Neural cell (in vitro differentiated cells): ENCODE measurements at regions not wholly inside any gene's neighbourhood (a gene's known extent, or its start where the extent isn't known, plus 50 kb on each side); places are given as distances from the start of the nearest gene placed in this dataset.

Source experiments
- H2AFZ ChIP-seq: fragments of 200-600, 300-800 bp; sonication (generic), shearing (Covaris generic); 2 replicates; pipeline ENCODE4 v1.6.0; 2014; ENCODE audit warnings: low read depth, mild to moderate bottlenecking, antibody characterized with exemption, low read length, moderate library complexity
- H3F3A ChIP-seq: fragments of 200-600 bp; shearing (Covaris generic); 2 replicates; pipeline ENCODE4 v1.6.1; 2016; ENCODE audit warnings: mild to moderate bottlenecking, moderate library complexity, mixed read lengths, antibody characterized with exemption, low read length; ENCODE audit not compliant: insufficient read depth, poor library complexity, severe bottlenecking
- H3K27ac ChIP-seq: fragments of 200-600, 300-800 bp; sonication (generic), shearing (Covaris generic); 2 replicates; pipeline ENCODE4 v1.5.1; 2014; ENCODE audit warnings: mild to moderate bottlenecking, low read length, moderate library complexity
- H3K27me3 ChIP-seq: fragments of 300-800, 200-600 bp; sonication (generic), shearing (Covaris generic); 2 replicates; pipeline ENCODE4 v1.6.0; 2014; ENCODE audit warnings: mild to moderate bottlenecking, low read depth, low read length, moderate library complexity; ENCODE audit not compliant: insufficient read depth
- H3K36me3 ChIP-seq: fragments of 300-800, 200-600 bp; sonication (generic), shearing (Covaris generic); 2 replicates; pipeline ENCODE4 v1.5.1; 2014; ENCODE audit warnings: mild to moderate bottlenecking, antibody characterized with exemption, low read length, moderate library complexity; ENCODE audit not compliant: insufficient read depth
- H3K4me2 ChIP-seq: fragments of 300-800, 200-600 bp; sonication (generic), shearing (Covaris generic); 2 replicates; pipeline ENCODE4 v1.6.0; 2014; ENCODE audit warnings: mild to moderate bottlenecking, low read length
- H3K4me3 ChIP-seq: fragments of 300-800, 200-600 bp; sonication (generic), shearing (Covaris generic); 2 replicates; pipeline ENCODE4 v1.5.1; 2014; ENCODE audit warnings: mild to moderate bottlenecking, low read length, moderate library complexity
- H3K79me2 ChIP-seq: fragments of 200-600 bp; shearing (Covaris generic); replicated peaks from 2 replicates; pipeline ENCODE4 v1.6.0; 2014; ENCODE audit warnings: mild to moderate bottlenecking, low read length, moderate library complexity; ENCODE audit not compliant: insufficient read depth
- H3K9ac ChIP-seq: fragments of 300-800, 200-600 bp; sonication (generic), shearing (Covaris generic); 2 replicates; pipeline ENCODE4 v1.6.1; 2016; ENCODE audit warnings: mild to moderate bottlenecking, low read length, mixed read lengths
- H3K9me2 ChIP-seq: fragments of 200-600 bp; shearing (Covaris generic); 2 replicates; pipeline ENCODE4 v1.6.1; 2016; ENCODE audit warnings: mild to moderate bottlenecking, low read length, mixed read lengths; ENCODE audit not compliant: insufficient read depth
- H3K9me3 ChIP-seq: fragments of 200-600, 300-800 bp; sonication (generic), shearing (Covaris generic); 2 replicates; pipeline ENCODE4 v1.6.1; 2016; ENCODE audit warnings: mild to moderate bottlenecking, mixed run types, low read length, moderate library complexity, mixed read lengths
- H4K20me1 ChIP-seq: fragments of 200-600 bp; shearing (Covaris generic); 2 replicates; pipeline ENCODE4 v1.6.1; 2016; ENCODE audit warnings: mild to moderate bottlenecking, mixed run types; ENCODE audit not compliant: insufficient read depth
- EP300 ChIP-seq: fragments of 450-650 bp; conservative IDR thresholded peaks from 2 replicates; pipeline ENCODE4 v1.6.1; 2014; ENCODE audit warnings: antibody characterized with exemption, mild to moderate bottlenecking, moderate library complexity; ENCODE audit not compliant: poor library complexity, severe bottlenecking
- EZH2 ChIP-seq: fragments of 200-600, 300-800 bp; shearing (Covaris generic), sonication (generic); IDR thresholded peaks from 2 replicates; pipeline ENCODE4 v1.6.1; 2014; ENCODE audit warnings: antibody characterized with exemption, low read length, borderline replicate concordance, mild to moderate bottlenecking; ENCODE audit not compliant: insufficient read depth, poor library complexity, severe bottlenecking
- MXI1 ChIP-seq: fragments of 450-650 bp; conservative IDR thresholded peaks from 2 replicates; pipeline ENCODE4 v1.6.1; 2014; ENCODE audit warnings: antibody characterized with exemption, mild to moderate bottlenecking; ENCODE audit not compliant: poor library complexity, severe bottlenecking
- POLR2AphosphoS5 ChIP-seq: IDR thresholded peaks from 2 replicates; pipeline ENCODE4 v1.6.1; 2012
- RAD21 ChIP-seq: fragments of 450-650 bp; conservative IDR thresholded peaks from 2 replicates; pipeline ENCODE4 v1.6.1; 2014; ENCODE audit warnings: antibody characterized with exemption, mild to moderate bottlenecking, moderate library complexity
- SMC3 ChIP-seq: fragments of 450-650 bp; conservative IDR thresholded peaks from 2 replicates; pipeline ENCODE4 v1.6.1; 2014; ENCODE audit warnings: antibody characterized with exemption, mild to moderate bottlenecking, moderate library complexity; ENCODE audit not compliant: poor library complexity
- TAF1 ChIP-seq: IDR thresholded peaks from 2 replicates; pipeline ENCODE4 v1.6.1; 2012; ENCODE audit warnings: low read depth
- TF ChIP-seq, protein P1 (sequence below): IDR thresholded peaks from 2 replicates; pipeline ENCODE4 v1.6.1; 2012; ENCODE audit warnings: borderline replicate concordance
- TF ChIP-seq, protein P2 (sequence below): fragments of 450-650 bp; IDR thresholded peaks from 2 replicates; pipeline ENCODE4 v1.5.1; 2014; ENCODE audit warnings: antibody characterized with exemption, mild to moderate bottlenecking, moderate library complexity; ENCODE audit not compliant: poor library complexity, severe bottlenecking

DNA sequence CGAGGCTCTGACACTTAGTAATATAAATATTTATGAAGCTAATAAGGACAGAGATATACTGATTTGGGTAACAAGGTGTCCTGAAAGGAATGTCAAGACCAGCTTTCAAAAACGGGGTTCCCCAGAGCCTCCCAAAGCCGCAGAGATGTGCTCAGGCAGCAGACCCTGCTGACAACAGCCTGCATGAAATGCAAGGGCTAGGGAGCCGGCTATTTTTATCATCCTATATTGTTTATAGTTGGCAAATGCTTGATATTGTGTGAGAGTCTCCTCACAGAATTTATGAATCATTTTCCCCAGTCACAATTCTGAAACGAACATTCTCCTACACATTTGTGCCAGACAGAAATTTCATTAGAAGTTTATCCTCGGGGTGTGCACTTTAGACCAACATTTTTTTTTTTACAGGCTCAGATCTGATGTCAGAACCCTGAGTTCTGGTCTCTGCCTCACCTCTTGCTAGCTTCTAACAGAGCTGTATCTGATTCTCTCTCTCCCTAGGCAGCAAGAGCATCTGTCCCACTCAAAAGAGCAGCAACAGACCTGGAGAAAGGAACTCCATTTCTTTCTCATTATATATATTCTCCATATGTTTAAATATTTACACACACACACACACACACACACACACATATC lies 302.3 kb upstream of the PLD5 start:
- H3K36me3 ChIP-seq, result no peaks in the 10 kb centered on the region
- no peak overlapping the region for H3K4me3 ChIP-seq
- H2AFZ ChIP-seq, result no peak overlapping the region
- TF ChIP-seq EP300 (no peak), SMC3 (no peak), RAD21 (no peak), POLR2AphosphoS5 (no peak), TAF1 (no peak), EZH2 (no peak), MXI1 (no peak)
- TF ChIP-seq, protein P1, sequence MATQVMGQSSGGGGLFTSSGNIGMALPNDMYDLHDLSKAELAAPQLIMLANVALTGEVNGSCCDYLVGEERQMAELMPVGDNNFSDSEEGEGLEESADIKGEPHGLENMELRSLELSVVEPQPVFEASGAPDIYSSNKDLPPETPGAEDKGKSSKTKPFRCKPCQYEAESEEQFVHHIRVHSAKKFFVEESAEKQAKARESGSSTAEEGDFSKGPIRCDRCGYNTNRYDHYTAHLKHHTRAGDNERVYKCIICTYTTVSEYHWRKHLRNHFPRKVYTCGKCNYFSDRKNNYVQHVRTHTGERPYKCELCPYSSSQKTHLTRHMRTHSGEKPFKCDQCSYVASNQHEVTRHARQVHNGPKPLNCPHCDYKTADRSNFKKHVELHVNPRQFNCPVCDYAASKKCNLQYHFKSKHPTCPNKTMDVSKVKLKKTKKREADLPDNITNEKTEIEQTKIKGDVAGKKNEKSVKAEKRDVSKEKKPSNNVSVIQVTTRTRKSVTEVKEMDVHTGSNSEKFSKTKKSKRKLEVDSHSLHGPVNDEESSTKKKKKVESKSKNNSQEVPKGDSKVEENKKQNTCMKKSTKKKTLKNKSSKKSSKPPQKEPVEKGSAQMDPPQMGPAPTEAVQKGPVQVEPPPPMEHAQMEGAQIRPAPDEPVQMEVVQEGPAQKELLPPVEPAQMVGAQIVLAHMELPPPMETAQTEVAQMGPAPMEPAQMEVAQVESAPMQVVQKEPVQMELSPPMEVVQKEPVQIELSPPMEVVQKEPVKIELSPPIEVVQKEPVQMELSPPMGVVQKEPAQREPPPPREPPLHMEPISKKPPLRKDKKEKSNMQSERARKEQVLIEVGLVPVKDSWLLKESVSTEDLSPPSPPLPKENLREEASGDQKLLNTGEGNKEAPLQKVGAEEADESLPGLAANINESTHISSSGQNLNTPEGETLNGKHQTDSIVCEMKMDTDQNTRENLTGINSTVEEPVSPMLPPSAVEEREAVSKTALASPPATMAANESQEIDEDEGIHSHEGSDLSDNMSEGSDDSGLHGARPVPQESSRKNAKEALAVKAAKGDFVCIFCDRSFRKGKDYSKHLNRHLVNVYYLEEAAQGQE, result no peak
- TF ChIP-seq, protein P2, sequence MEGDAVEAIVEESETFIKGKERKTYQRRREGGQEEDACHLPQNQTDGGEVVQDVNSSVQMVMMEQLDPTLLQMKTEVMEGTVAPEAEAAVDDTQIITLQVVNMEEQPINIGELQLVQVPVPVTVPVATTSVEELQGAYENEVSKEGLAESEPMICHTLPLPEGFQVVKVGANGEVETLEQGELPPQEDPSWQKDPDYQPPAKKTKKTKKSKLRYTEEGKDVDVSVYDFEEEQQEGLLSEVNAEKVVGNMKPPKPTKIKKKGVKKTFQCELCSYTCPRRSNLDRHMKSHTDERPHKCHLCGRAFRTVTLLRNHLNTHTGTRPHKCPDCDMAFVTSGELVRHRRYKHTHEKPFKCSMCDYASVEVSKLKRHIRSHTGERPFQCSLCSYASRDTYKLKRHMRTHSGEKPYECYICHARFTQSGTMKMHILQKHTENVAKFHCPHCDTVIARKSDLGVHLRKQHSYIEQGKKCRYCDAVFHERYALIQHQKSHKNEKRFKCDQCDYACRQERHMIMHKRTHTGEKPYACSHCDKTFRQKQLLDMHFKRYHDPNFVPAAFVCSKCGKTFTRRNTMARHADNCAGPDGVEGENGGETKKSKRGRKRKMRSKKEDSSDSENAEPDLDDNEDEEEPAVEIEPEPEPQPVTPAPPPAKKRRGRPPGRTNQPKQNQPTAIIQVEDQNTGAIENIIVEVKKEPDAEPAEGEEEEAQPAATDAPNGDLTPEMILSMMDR, result no peak
- no peaks in the 10 kb centered on the region for H3K9me3 ChIP-seq
- no peaks in the 10 kb centered on the region for H3K9me2 ChIP-seq
- H3K27ac ChIP-seq, result no peak overlapping the region
- H3K4me2 ChIP-seq, result no peak overlapping the region
- H3K9ac ChIP-seq, result no peak overlapping the region
- no peaks in the 10 kb centered on the region for H3K79me2 ChIP-seq
- H4K20me1 ChIP-seq, result no peaks in the 10 kb centered on the region
- no peaks in the 10 kb centered on the region for H3F3A ChIP-seq
- no peaks in the 10 kb centered on the region for H3K27me3 ChIP-seq

DNA sequence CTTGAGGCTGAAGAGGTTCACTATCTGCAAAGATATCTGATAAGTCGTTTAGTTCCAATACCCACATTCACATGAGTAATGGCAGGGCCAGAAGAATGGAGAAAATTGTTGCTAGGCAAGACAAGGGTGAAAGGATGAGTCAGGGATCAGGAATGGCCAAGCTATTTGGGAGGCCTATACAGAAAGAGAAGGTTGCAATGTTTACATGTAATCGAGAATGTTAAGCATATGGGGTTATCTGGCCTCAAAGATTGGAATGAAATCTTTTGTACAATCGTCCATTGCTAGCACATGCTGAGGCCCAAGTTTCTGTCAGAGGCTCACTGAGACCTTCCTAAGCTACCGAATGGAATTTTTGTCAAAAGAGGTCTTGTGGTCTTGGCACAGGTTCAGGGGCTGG lies 299.9 kb upstream of the PLD5 start:
- Histone ChIP-seq H3K27me3 (no peaks in the 10 kb centered on the region), H3F3A (no peaks in the 10 kb centered on the region), H3K36me3 (no peaks in the 10 kb centered on the region), H3K4me3 (no peak overlapping the region), H3K9me3 (no peaks in the 10 kb centered on the region), H2AFZ (no peak overlapping the region), H3K27ac (no peak overlapping the region), H3K4me2 (no peak overlapping the region), H3K9ac (no peak overlapping the region), H3K79me2 (no peaks in the 10 kb centered on the region), H4K20me1 (no peaks in the 10 kb centered on the region), H3K9me2 (no peaks in the 10 kb centered on the region)
- TF ChIP-seq, protein P2, result no peak
- TF ChIP-seq EZH2, result no peak
- no peak for TF ChIP-seq RAD21
- TF ChIP-seq, protein P1, result no peak
- TF ChIP-seq SMC3, result no peak
- TF ChIP-seq POLR2AphosphoS5, result no peak
- TF ChIP-seq MXI1, result no peak
- no peak for TF ChIP-seq TAF1
- no peak for TF ChIP-seq EP300
